ENCODE measurements at regions not wholly inside any gene's neighbourhood (a gene's known extent, or its start where the extent isn't known, plus 50 kb on each side); places are given as distances from the start of the nearest gene placed in this dataset.
"Not testable (repeated sequence)": the region's sequence is repeated elsewhere in the genome, so short reads cannot be mapped to it uniquely, and the experiment has no call there.

- H3K4me3 ChIP-seq (replicated peaks; ENCODE audit: insufficient read depth, low read length), result no peak overlapping the region
- TF ChIP-seq SPI1 (IDR thresholded peaks at IDR 0.05; ENCODE audit: borderline replicate concordance, low read depth) (peak; percentile 72; the same call in 1 of the 2 replicates), REST (IDR thresholded peaks at IDR 0.05; ENCODE audit: insufficient replicate concordance, low read depth) (no peak), POLR2AphosphoS5 (IDR thresholded peaks at IDR 0.05; ENCODE audit: low read depth) (no peak), CTCF (IDR thresholded peaks at IDR 0.05; ENCODE audit: insufficient read depth, low read length) (no peak)
- H3K27ac ChIP-seq (replicated peaks), result no peak overlapping the region
- peak in 1 of 2 experiments; percentile 19 for DNase-seq (ENCODE audit: low read depth in 1 of 2, low spot score in 1 of 2)
- H3K27me3 ChIP-seq (ENCODE audit: insufficient read depth, poor library complexity, severe bottlenecking), result no peaks in the 10 kb centered on the region
Observed at GRCh38 chr2:48050711-48051110, 144.4 kb upstream of the FBXO11 start.

GRCh38 chr2:48059975-48060374 lies 153.7 kb upstream of the FBXO11 start:
- TF ChIP-seq POLR2AphosphoS5 (IDR thresholded peaks at IDR 0.05; ENCODE audit: low read depth) (no peak), GABPA (IDR thresholded peaks at IDR 0.05; ENCODE audit: low read depth) (no peak), SPI1 (IDR thresholded peaks at IDR 0.05; ENCODE audit: borderline replicate concordance, low read depth) (no peak), CTCF (IDR thresholded peaks at IDR 0.05; ENCODE audit: insufficient read depth, low read length) (no peak), REST (IDR thresholded peaks at IDR 0.05; ENCODE audit: insufficient replicate concordance, low read depth) (no peak)
- no peak overlapping the region for H3K27ac ChIP-seq (replicated peaks)

GRCh38 chr2:48061656-48062055 lies 155.4 kb upstream of the FBXO11 start:
- not testable (repeated sequence) for H3K27me3 ChIP-seq (ENCODE audit: insufficient read depth, poor library complexity, severe bottlenecking); DNase-seq (ENCODE audit: low read depth in 1 of 2, low spot score in 1 of 2); H3K27ac ChIP-seq (replicated peaks); H3K4me3 ChIP-seq (replicated peaks; ENCODE audit: insufficient read depth, low read length)

More at GRCh38 chr2:48059975-48060374, 153.7 kb upstream of the FBXO11 start:
- no peaks in the 10 kb centered on the region for H3K27me3 ChIP-seq (ENCODE audit: insufficient read depth, poor library complexity, severe bottlenecking)
- H3K4me3 ChIP-seq (replicated peaks; ENCODE audit: insufficient read depth, low read length), result no peak overlapping the region
- DNase-seq (ENCODE audit: low read depth in 1 of 2, low spot score in 1 of 2), result no peak

- no peak for TF ChIP-seq GABPA (IDR thresholded peaks at IDR 0.05; ENCODE audit: low read depth)
- TF ChIP-seq SPI1 (IDR thresholded peaks at IDR 0.05; ENCODE audit: borderline replicate concordance, low read depth), result no peak
- TF ChIP-seq POLR2AphosphoS5 (IDR thresholded peaks at IDR 0.05; ENCODE audit: low read depth), result no peak
- TF ChIP-seq CTCF (IDR thresholded peaks at IDR 0.05; ENCODE audit: insufficient read depth, low read length), result no peak
- no peak for TF ChIP-seq REST (IDR thresholded peaks at IDR 0.05; ENCODE audit: insufficient replicate concordance, low read depth)
- DNase-seq (ENCODE audit: low read depth in 1 of 2, low spot score in 1 of 2), result no peak
- Histone ChIP-seq H3K27me3 (ENCODE audit: insufficient read depth, poor library complexity, severe bottlenecking) (no peaks in the 10 kb centered on the region), H3K27ac (replicated peaks) (no peak overlapping the region), H3K4me3 (replicated peaks; ENCODE audit: insufficient read depth, low read length) (no peak overlapping the region)
Observed at GRCh38 chr2:48065096-48065495, 158.8 kb upstream of the FBXO11 start.
